A204.1 (cell line): ENCODE measurements at regions not wholly inside any gene's neighbourhood (a gene's known extent, or its start where the extent isn't known, plus 50 kb on each side); places are given as distances from the start of the nearest gene placed in this dataset.
"Not testable (repeated sequence)": the region's sequence is repeated elsewhere in the genome, so short reads cannot be mapped to it uniquely, and the experiment has no call there.

ENCODE experiments used
- FAIRE-seq: peaks from 2 replicates; lab custom pipeline; 2012; peaks lifted over from hg19 to GRCh38; lab: Jason Lieb, UNC

DNA sequence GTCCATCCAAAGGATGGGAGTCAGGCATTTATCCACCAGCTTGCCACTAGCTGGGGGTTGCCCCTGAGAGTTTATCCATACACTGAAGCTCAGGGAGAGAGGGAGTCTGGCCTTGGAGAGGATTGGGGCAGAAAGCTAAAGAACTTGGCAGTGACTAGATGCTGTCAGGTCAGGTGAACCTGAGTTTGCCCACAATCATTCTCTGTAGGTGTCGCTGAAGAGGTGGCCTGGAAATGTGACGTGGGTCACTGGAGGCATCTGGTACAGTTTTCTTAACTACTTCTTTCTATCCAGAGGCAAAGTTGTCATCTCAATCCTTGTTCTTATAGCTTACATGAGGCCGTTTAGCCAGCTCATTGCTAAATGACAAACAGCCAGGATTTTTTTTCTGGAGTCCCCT, 298.0 kb upstream of the CTNNB1 start:
- FAIRE-seq: no peak

GRCh38 chr3:40901796-40902195, 297.5 kb upstream of the CTNNB1 start:
- FAIRE-seq: no peak

DNA sequence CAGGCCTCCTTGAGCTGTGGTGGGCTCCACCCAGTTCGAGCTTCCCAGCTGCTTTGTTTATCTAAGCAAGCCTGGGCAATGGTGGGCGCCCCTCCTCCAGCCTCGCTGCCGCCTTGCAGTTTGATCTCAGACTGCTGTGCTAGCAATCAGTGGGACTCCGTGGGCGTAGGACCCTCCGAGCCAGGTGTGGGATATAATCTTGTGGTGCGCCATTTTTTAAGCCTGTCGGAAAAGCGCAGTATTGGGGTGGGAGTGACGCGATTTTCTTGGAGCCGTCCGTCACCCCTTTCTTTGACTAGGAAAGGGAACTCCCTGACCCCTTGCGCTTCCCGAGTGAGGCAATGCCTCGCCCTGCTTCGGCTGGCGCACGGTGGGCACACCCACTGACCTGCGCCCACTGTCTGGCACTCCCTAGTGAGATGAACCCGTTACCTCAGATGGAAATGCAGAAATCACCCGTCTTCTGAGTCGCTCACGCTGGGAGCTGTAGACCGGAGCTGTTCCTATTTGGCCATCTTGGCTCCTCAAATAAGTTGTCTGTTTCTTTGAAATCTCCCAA, 291.3 kb upstream of the CTNNB1 start:
- FAIRE-seq: not testable (repeated sequence)

- no peak for FAIRE-seq
Observed at GRCh38 chr3:40908612-40909011, 290.7 kb upstream of the CTNNB1 start.

GRCh38 chr3:40911264-40911663, 288.0 kb upstream of the CTNNB1 start:
- no peak for FAIRE-seq

DNA sequence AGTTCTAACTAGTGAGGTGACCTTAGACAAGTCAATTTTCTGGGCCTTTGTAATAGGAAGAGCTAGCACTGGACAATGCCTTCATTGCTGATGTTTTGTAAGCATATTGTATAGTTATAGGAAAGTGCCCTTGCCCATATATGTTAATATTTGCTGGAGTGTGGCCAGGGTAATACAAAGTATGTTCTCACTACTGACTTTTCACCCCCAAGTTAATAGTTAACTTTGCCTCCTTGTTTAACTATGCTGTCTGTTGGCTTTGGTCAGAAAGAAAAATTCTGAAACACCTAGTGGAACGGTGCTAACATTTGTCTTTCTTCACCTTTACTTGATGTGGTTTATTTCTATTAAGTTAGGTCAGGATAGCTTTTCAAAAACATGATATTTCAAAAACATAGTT, 287.4 kb upstream of the CTNNB1 start:
- FAIRE-seq: no peak

DNA sequence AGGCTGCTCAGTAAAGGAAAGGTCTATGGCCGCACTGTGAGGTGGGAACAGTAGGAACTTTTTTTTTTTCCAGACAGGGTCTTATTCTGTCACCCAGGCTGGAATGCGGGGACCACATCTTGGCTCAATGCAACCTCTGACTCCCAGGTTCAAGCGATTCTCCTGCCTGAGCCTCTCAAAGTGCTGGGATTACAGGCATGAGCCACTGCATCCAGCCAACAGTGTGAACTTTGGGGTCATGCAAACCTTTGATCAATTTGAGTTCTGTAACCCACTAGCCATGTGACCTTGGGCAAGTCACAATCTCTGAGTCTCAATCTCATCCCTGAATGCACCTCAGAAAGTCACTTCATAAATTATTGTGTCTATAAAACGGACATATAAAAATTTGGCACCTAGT, 286.8 kb upstream of the CTNNB1 start:
- no peak for FAIRE-seq

- FAIRE-seq: no peak
Observed at GRCh38 chr3:40913192-40913591, 286.1 kb upstream of the CTNNB1 start.

DNA sequence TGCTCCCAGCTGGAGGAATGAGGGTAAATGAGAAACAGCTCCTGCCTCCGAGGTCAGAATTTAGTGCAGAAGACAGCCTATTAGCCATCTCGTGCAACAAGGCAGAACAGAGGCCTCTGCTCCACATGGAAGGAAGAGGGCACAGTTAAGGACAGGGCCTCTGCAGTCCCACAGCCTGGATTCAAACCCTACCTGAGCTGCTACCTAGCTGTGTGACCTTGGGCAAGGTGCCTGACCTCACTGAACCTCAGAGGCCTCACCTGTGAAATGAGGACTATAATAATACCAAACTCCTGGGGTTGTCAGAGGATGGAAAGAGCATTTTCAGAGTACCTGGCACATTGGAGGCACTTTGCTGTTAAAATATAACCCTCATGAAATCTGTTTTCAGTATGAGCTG, 285.7 kb upstream of the CTNNB1 start:
- no peak for FAIRE-seq

DNA sequence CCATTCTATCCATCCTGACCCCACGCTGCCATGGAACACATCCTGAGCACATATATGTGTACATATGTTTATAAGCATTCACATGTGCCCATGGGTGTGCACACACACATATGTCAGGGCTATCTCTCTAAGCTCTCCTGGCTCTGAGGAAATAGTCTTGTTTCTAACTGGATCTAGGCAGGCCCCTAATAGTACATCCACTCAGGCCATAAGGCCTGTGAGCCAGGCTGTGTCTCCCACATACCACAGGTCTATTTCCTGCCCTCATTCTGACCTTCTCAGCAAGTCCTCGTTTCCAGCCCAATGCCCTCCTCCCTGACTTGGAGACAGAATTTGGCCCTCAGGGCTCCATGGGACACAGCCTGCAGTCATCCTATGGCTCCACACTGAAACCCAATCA, 284.8 kb upstream of the CTNNB1 start:
- FAIRE-seq: no peak

DNA sequence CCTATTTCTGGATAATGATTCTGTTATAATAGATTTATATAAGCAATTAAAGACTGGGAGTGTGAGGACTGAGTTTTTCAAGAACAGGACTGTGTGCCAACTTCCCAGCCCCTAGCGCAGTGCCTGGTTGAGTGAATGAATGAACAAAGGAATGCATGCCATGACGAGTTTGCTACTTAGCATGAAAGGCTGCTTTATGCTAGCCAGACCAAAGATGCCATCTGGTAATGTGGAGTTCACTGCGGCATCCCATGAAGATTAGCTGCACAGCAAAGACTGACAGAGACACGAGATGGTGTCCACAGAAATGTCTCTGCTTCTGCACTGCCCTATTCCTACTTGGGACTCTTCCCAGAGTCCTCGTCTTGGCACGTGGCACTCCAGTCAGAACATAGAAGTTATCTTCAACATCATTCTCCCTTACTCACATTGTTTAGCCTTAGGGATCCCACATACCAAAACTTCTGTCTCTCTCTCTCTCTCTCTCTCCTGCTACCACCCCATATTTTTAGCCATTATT, 283.9 kb upstream of the CTNNB1 start:
- FAIRE-seq: no peak

DNA sequence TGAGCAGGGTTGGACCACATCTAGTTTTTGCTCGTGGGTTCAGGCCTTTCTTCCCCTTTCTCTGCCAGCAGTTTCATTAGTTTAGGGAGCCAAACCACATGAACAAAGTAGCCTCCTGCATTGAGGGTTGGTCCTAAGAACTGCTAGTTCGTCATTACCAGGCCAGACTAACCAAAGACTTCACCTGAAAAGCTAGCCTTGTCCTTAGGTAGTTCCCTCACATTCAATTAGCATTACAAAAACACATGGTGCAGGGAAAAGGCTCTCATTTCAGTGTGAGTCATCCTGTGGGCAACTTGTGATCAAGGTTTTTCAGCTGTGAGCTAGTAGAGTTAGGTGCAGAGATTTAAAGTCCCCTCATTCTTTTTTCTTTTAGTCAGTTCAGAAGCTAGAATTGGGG, 279.3 kb upstream of the CTNNB1 start:
- no peak for FAIRE-seq

GRCh38 chr3:40921251-40921650, 278.1 kb upstream of the CTNNB1 start:
- FAIRE-seq: no peak

DNA sequence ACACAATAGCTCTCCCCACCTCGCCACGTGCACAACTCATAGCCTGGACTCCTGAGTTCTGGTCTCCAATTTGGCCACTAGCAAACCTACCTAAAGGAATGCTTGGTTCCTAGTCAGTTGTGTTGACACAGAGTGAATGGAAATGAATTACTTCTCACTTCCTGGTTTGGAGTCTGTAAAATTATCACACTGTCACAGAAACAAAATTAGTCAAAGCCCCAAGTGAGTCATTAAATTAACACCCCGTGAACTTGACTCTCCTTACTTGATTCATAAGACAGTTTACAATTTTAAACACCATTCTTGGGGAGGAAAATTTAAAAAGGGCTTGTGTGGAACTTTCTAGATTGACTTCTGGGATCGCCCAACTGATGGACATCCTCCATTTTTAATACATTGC, 276.2 kb upstream of the CTNNB1 start:
- no peak for FAIRE-seq

- FAIRE-seq: no peak
Observed at GRCh38 chr3:40923651-40924050, 275.7 kb upstream of the CTNNB1 start.

DNA sequence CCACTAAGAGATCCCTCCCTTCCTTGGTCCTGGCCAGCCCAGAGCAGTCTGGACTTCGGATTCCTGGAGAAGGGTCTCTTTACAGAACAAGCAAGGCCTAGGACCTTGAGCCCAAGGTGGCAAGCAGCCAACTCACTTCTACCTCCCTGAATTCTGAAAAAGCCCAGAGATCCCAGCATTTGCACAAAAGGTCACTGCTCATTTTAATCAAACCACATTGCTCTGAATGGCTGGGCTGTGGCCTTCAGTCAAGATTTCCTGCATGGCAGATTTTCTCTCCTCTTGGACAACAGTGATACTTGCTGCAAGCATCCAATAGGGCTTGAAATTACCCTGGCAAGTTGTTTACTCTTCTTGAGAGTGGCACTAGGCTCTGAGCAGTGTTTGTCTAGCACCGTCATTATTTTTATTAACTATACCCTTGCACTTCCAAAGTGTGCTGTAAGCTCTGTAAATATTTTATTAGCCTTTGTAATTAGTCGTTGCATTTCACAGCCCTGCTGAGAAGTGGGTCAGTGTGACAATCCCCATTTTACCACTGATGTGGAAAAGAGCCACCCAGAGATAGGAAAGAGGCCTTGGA, 274.7 kb upstream of the CTNNB1 start:
- no peak for FAIRE-seq

- no peak for FAIRE-seq
Observed at GRCh38 chr3:40925231-40925630, 274.1 kb upstream of the CTNNB1 start.

DNA sequence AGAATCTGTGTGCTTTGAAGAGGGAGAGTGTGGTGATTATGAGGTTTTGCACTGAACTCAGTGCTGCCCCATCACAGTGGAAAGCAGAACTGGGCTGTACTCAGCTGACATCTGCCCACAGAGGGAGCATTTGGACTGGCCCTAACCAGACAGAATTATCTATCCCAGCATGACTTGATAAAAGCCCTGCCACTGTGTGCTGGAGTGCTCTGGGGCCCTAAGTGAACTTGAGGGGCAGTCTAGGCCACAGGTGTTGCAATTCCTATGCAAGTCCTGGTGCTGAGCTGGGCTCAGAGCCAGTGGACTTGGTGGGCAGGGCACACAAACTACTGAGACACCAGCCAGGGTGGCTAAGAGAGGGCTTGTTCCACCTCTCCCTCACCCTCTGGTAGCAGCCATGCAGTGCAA, 269.2 kb upstream of the CTNNB1 start:
- no peak for FAIRE-seq

DNA sequence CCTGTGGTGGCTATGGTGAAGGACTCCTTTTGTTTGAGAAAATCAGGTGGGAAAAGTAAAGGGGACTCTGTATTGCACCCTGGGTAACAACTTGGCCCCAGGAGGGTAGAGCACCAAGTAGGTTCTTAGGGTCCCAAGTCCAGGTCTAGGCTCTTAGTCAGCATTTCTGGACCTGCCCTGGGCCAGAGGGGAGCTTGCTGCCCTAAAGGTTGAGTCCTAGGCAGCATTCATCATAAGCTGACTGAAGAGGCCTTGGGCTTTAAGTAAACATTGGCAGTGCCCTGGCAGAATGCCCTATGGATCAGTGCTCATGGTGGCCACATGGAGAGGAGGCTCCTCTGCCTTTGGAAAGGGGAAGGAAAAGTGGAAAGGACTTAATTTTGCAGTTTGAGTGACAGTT, 268.5 kb upstream of the CTNNB1 start:
- FAIRE-seq: no peak

DNA sequence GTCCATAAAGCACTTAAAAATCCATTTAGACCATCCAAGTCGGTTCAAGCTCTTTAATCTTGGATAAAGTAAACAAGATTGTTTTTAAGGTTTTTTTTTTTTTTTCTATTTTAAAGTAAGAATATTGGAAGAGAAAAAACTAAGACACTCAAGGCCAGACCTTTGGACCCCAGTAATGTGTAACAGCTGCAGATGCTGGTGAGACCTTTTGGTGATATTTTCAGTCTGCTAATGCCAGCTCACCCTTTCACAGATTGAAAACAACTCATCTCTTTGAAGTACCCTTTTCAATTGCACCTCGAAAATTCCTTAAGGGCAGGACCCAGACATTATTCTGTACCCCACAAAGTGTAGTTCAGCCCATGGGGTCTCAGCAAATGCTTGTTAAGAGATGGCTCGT, 260.7 kb upstream of the CTNNB1 start:
- FAIRE-seq: no peak

GRCh38 chr3:40939030-40939740, 260.1 kb upstream of the CTNNB1 start:
- no peak for FAIRE-seq

GRCh38 chr3:40939741-40940130, 259.6 kb upstream of the CTNNB1 start:
- FAIRE-seq: no peak

- FAIRE-seq: no peak
Observed at GRCh38 chr3:40940651-40941050, 258.7 kb upstream of the CTNNB1 start.

DNA sequence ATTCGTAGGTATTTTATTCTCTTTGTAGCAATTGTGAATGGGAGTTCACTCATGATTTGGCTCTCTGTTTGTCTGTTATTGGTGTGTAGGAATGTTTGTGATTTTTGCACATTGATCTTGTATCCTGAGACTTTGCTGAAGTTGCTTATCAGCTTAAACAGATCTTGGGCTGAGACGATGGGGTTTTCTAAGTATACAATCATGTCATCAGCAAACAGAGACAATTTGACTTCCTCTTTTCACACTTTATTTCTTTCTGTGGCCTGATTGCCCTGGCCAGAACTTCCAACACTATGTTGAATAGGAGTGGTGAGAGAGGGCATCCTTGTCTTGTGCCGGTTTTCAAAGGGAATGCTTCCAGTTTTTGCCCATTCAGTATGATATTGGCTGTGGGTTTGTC, 252.3 kb upstream of the CTNNB1 start:
- FAIRE-seq: not testable (repeated sequence)
